DOHH2 (cell line): ENCODE measurements at regions not wholly inside any gene's neighbourhood (a gene's known extent, or its start where the extent isn't known, plus 50 kb on each side); places are given as distances from the start of the nearest gene placed in this dataset.

ENCODE experiments used
- H3F3A ChIP-seq: fragments of 200-600 bp; sonication (generic), shearing (Covaris generic); 2 replicates; pipeline ENCODE4 v1.6.0; 2016; ENCODE audit warnings: antibody characterized with exemption, mild to moderate bottlenecking; ENCODE audit not compliant: control insufficient read depth, insufficient read depth
- H3K27ac ChIP-seq: fragments of 200-600 bp; sonication (generic); 2 replicates; pipeline ENCODE4 v1.5.1; 2014; ENCODE audit warnings: low read depth, mild to moderate bottlenecking, low read length, moderate library complexity
- H3K27me3 ChIP-seq: fragments of 200-600 bp; sonication (generic); 2 replicates; pipeline ENCODE4 v1.6.1; 2014; ENCODE audit warnings: mild to moderate bottlenecking, low read length, mixed read lengths; ENCODE audit not compliant: control insufficient read depth
- H3K36me3 ChIP-seq: fragments of 200-600 bp; sonication (generic); 2 replicates; pipeline ENCODE4 v1.6.1; 2014; ENCODE audit warnings: mild to moderate bottlenecking, low read length, moderate library complexity, mixed read lengths; ENCODE audit not compliant: control insufficient read depth
- H3K4me1 ChIP-seq: fragments of 200-600 bp; sonication (generic); 2 replicates; pipeline ENCODE4 v1.6.1; 2014; ENCODE audit warnings: mild to moderate bottlenecking, low read length, mixed read lengths; ENCODE audit not compliant: control insufficient read depth
- H3K4me2 ChIP-seq: fragments of 200-600 bp; sonication (generic); 2 replicates; pipeline ENCODE4 v1.6.0; 2014; ENCODE audit warnings: mild to moderate bottlenecking, low read length, moderate library complexity
- H3K4me3 ChIP-seq: fragments of 200-600 bp; sonication (generic); 2 replicates; pipeline ENCODE4 v1.5.1; 2014; ENCODE audit warnings: mild to moderate bottlenecking, low read length, mixed read lengths
- H3K79me2 ChIP-seq: fragments of 200-600 bp; sonication (generic); 2 replicates; pipeline ENCODE4 v1.6.1; 2014; ENCODE audit warnings: mild to moderate bottlenecking, low read length, mixed read lengths; ENCODE audit not compliant: control insufficient read depth
- H3K9me2 ChIP-seq: fragments of 200-600 bp; sonication (generic); replicated peaks from 2 replicates; pipeline ENCODE4 v1.6.1; 2014; ENCODE audit warnings: mild to moderate bottlenecking, low read length, mixed read lengths; ENCODE audit not compliant: control insufficient read depth
- H3K9me3 ChIP-seq: fragments of 200-600 bp; sonication (generic); 2 replicates; pipeline ENCODE4 v1.6.1; 2014; ENCODE audit warnings: antibody characterized with exemption, low read length, mixed read lengths; ENCODE audit not compliant: control insufficient read depth, insufficient read depth
- H4K20me1 ChIP-seq: fragments of 200-600 bp; sonication (generic); 2 replicates; pipeline ENCODE4 v1.6.0; 2014; ENCODE audit warnings: low read depth, mild to moderate bottlenecking, antibody characterized with exemption, low read length, moderate library complexity; ENCODE audit not compliant: control insufficient read depth, insufficient read depth
- CTCF ChIP-seq: fragments of 200-600 bp; sonication (generic); IDR thresholded peaks from one replicate; pipeline ENCODE4 v1.5.1; 2014; ENCODE audit warnings: antibody characterized with exemption, mild to moderate bottlenecking, low read depth, low read length; ENCODE audit not compliant: poor library complexity, severe bottlenecking
- EZH2phosphoT487 ChIP-seq: fragments of 200-600 bp; sonication (generic); IDR thresholded peaks from 2 replicates; pipeline ENCODE4 v1.6.1; 2017; ENCODE audit warnings: borderline replicate concordance, mild to moderate bottlenecking, antibody characterized with exemption, low read length, moderate library complexity, mixed read lengths

GRCh38 chr20:52524861-52525260 lies 333.3 kb upstream of the ZFP64 start:
- TF ChIP-seq EZH2phosphoT487 = no peak
- TF ChIP-seq CTCF = no peak
- H3K4me2 ChIP-seq = no peak overlapping the region
- no peaks in the 10 kb centered on the region for H3K9me3 ChIP-seq
- no peak overlapping the region for H3K4me3 ChIP-seq
- no peaks in the 10 kb centered on the region for H3F3A ChIP-seq
- no peaks in the 10 kb centered on the region for H3K36me3 ChIP-seq
- no peaks in the 10 kb centered on the region for H3K27me3 ChIP-seq
- H3K27ac ChIP-seq = no peak overlapping the region
- no peaks in the 10 kb centered on the region for H3K79me2 ChIP-seq
- no peaks in the 10 kb centered on the region for H3K4me1 ChIP-seq
- H4K20me1 ChIP-seq = no peaks in the 10 kb centered on the region
- H3K9me2 ChIP-seq = no peaks in the 10 kb centered on the region

GRCh38 chr20:52518735-52519134 lies 327.2 kb upstream of the ZFP64 start:
- Histone ChIP-seq H3K79me2 (no peaks in the 10 kb centered on the region), H3K4me1 (no peaks in the 10 kb centered on the region), H3K9me3 (no peaks in the 10 kb centered on the region), H3K4me2 (no peak overlapping the region), H3K36me3 (no peaks in the 10 kb centered on the region), H3F3A (no peaks in the 10 kb centered on the region), H3K4me3 (no peak overlapping the region), H4K20me1 (no peaks in the 10 kb centered on the region), H3K27me3 (no peaks in the 10 kb centered on the region), H3K27ac (no peak overlapping the region), H3K9me2 (no peaks in the 10 kb centered on the region)
- TF ChIP-seq CTCF (no peak), EZH2phosphoT487 (no peak)

GRCh38 chr20:52515877-52516276 lies 324.3 kb upstream of the ZFP64 start:
- no peak for TF ChIP-seq CTCF
- TF ChIP-seq EZH2phosphoT487 = no peak
- H3K9me3 ChIP-seq = no peaks in the 10 kb centered on the region
- no peaks in the 10 kb centered on the region for H3K79me2 ChIP-seq
- no peak overlapping the region for H3K4me2 ChIP-seq
- no peak overlapping the region for H3K4me3 ChIP-seq
- no peaks in the 10 kb centered on the region for H3K36me3 ChIP-seq
- no peaks in the 10 kb centered on the region for H3F3A ChIP-seq
- H4K20me1 ChIP-seq = no peaks in the 10 kb centered on the region
- H3K4me1 ChIP-seq = no peaks in the 10 kb centered on the region
- no peak overlapping the region for H3K27ac ChIP-seq
- no peaks in the 10 kb centered on the region for H3K9me2 ChIP-seq
- H3K27me3 ChIP-seq = no peaks in the 10 kb centered on the region

- Histone ChIP-seq H3K79me2 (no peaks in the 10 kb centered on the region), H3K4me1 (no peaks in the 10 kb centered on the region), H3K36me3 (no peaks in the 10 kb centered on the region), H3K4me2 (no peak overlapping the region), H3K27me3 (no peaks in the 10 kb centered on the region), H3K4me3 (no peak overlapping the region), H4K20me1 (no peaks in the 10 kb centered on the region), H3F3A (no peaks in the 10 kb centered on the region), H3K9me2 (no peaks in the 10 kb centered on the region), H3K27ac (no peak overlapping the region), H3K9me3 (no peaks in the 10 kb centered on the region)
- TF ChIP-seq EZH2phosphoT487 = no peak
- no peak for TF ChIP-seq CTCF
Measured at GRCh38 chr20:52500157-52500556, 308.6 kb upstream of the ZFP64 start.
